GM23338 (cell line): ENCODE measurements at regions not wholly inside any gene's neighbourhood (a gene's known extent, or its start where the extent isn't known, plus 50 kb on each side); places are given as distances from the start of the nearest gene placed in this dataset.

ENCODE experiments used
- ATAC-seq: fragments of 200-7000 bp; cut with Tn5 transposase; 3 replicates; pipeline ENCODE4 v1.9.1; 2020
- DNase-seq: peaks from one replicate; pipeline ENCODE4 v3.0.0-alpha.2; 2015; ENCODE audit warnings: low spot score
- H2AFZ ChIP-seq: fragments of 200-600 bp; sonication (generic); 2 replicates; pipeline ENCODE4 v1.8.0; 2016; ENCODE audit warnings: antibody characterized with exemption, mild to moderate bottlenecking, moderate library complexity
- H3F3A ChIP-seq: fragments of 200-600 bp; sonication (generic); replicated peaks from 2 replicates; pipeline ENCODE4 v1.8.0; 2017; ENCODE audit warnings: antibody characterized with exemption, mixed run types, low read depth
- H3K27ac ChIP-seq: fragments of 200-600 bp; sonication (generic); 2 replicates; pipeline ENCODE4 v1.6.1; 2016; ENCODE audit warnings: low read depth
- H3K27me3 ChIP-seq: fragments of 200-600 bp; sonication (generic); 2 replicates; pipeline ENCODE4 v1.8.0; 2016; ENCODE audit warnings: mild to moderate bottlenecking, mixed run types, moderate library complexity; ENCODE audit not compliant: insufficient read depth
- H3K36me3 ChIP-seq: fragments of 200-600 bp; sonication (generic); 2 replicates; pipeline ENCODE4 v1.8.0; 2016; ENCODE audit warnings: mild to moderate bottlenecking; ENCODE audit not compliant: insufficient read depth
- H3K4me1 ChIP-seq: fragments of 200-600 bp; sonication (generic); 2 replicates; pipeline ENCODE4 v1.8.0; 2016; ENCODE audit warnings: mild to moderate bottlenecking, moderate library complexity; ENCODE audit not compliant: insufficient read depth
- H3K4me2 ChIP-seq: fragments of 200-600 bp; sonication (generic); 2 replicates; pipeline ENCODE4 v1.7.1; 2017; ENCODE audit warnings: mixed run types
- H3K4me3 ChIP-seq: fragments of 200-600 bp; sonication (generic); 2 replicates; pipeline ENCODE4 v1.6.1; 2016; ENCODE audit warnings: mixed run types
- H3K79me2 ChIP-seq: fragments of 200-600 bp; sonication (generic); replicated peaks from 2 replicates; pipeline ENCODE4 v1.8.0; 2017; ENCODE audit warnings: mild to moderate bottlenecking; ENCODE audit not compliant: insufficient read depth
- H3K9me2 ChIP-seq: fragments of 200-600 bp; sonication (generic); 2 replicates; pipeline ENCODE4 v1.8.0; 2017; ENCODE audit not compliant: insufficient read depth
- H4K20me1 ChIP-seq: fragments of 200-600 bp; sonication (generic); replicated peaks from 2 replicates; pipeline ENCODE4 v1.8.0; 2017; ENCODE audit warnings: mild to moderate bottlenecking; ENCODE audit not compliant: insufficient read depth
- H3K27ac Mint-ChIP-seq: 2 replicates; pipeline ENCODE4 v1.8.0; 2020; ENCODE audit warnings: inconsistent platforms, mild to moderate bottlenecking, moderate library complexity, mixed read lengths
- H3K27me3 Mint-ChIP-seq: 3 replicates; pipeline ENCODE4 v1.8.0; 2022; ENCODE audit warnings: low read depth, mild to moderate bottlenecking, moderate library complexity, mixed read lengths, inconsistent platforms; ENCODE audit not compliant: insufficient read depth, poor library complexity
- H3K36me3 Mint-ChIP-seq: 3 replicates; pipeline ENCODE4 v1.8.0; 2021; ENCODE audit warnings: low read depth, mild to moderate bottlenecking, inconsistent platforms, moderate library complexity, mixed read lengths
- H3K4me1 Mint-ChIP-seq: 3 replicates; pipeline ENCODE4 v1.8.0; 2020; ENCODE audit warnings: mild to moderate bottlenecking, inconsistent platforms, mixed read lengths
- H3K4me3 Mint-ChIP-seq: 3 replicates; pipeline ENCODE4 v1.8.0; 2021; ENCODE audit warnings: moderate library complexity, mild to moderate bottlenecking, inconsistent platforms, mixed read lengths
- H3K9me3 Mint-ChIP-seq: 3 replicates; pipeline ENCODE4 v1.8.0; 2020; ENCODE audit warnings: moderate library complexity, mild to moderate bottlenecking, inconsistent platforms, mixed read lengths
- CREB1 ChIP-seq: fragments of 250-450 bp; sonication (Bioruptor Pico); IDR thresholded peaks from 2 replicates; pipeline ENCODE4 v1.5.0; 2020; ENCODE audit warnings: low read depth, mild to moderate bottlenecking, moderate library complexity
- CTCF ChIP-seq, 2 experiments: fragments of 200-600 bp in 1 of 2; sonication (generic) in 1 of 2; conservative IDR thresholded peaks; 2 replicates each; pipeline versions ENCODE4 v1.5.1 to v1.6.1; 2016 to 2017; ENCODE audit warnings: antibody characterized with exemption in 2 of 2, low read depth in 2 of 2, mild to moderate bottlenecking in 2 of 2, moderate library complexity in 1 of 2
- ETS1 ChIP-seq: IDR thresholded peaks from 2 replicates; pipeline ENCODE4 v1.6.1; 2016; ENCODE audit warnings: antibody characterized with exemption
- EZH2 ChIP-seq: fragments of 200-600 bp; sonication (generic); IDR thresholded peaks from one replicate; pipeline ENCODE4 v1.8.0; 2017; ENCODE audit warnings: antibody characterized with exemption, mild to moderate bottlenecking, low read depth; ENCODE audit not compliant: unreplicated experiment
- EZH2phosphoT487 ChIP-seq: fragments of 200-600 bp; sonication (generic); IDR thresholded peaks from one replicate; pipeline ENCODE4 v1.8.1; 2018; ENCODE audit warnings: antibody characterized with exemption; ENCODE audit not compliant: unreplicated experiment
- JUNB ChIP-seq: IDR thresholded peaks from one replicate; pipeline ENCODE4 v1.6.1; 2016; ENCODE audit warnings: antibody characterized with exemption; ENCODE audit not compliant: unreplicated experiment
- NANOG ChIP-seq: IDR thresholded peaks from 2 replicates; pipeline ENCODE4 v1.6.1; 2016; ENCODE audit warnings: antibody characterized with exemption, borderline replicate concordance
- POLR2AphosphoS5 ChIP-seq: IDR thresholded peaks from 2 replicates; pipeline ENCODE4 v1.6.1; 2016; ENCODE audit warnings: antibody characterized with exemption, low read depth
- REST ChIP-seq: IDR thresholded peaks from one replicate; pipeline ENCODE4 v1.6.1; 2018; ENCODE audit warnings: antibody characterized with exemption; ENCODE audit not compliant: unreplicated experiment
- STAT1 ChIP-seq: IDR thresholded peaks from one replicate; pipeline ENCODE4 v1.6.1; 2016; ENCODE audit warnings: antibody characterized with exemption; ENCODE audit not compliant: unreplicated experiment
- ZNF114 ChIP-seq: fragments of 250-450 bp; sonication (Bioruptor Pico); IDR thresholded peaks from 2 replicates; pipeline ENCODE4 v1.5.0; 2020; ENCODE audit warnings: mild to moderate bottlenecking, moderate library complexity
- ZNF331 ChIP-seq: fragments of 250-450 bp; sonication (Bioruptor Pico); IDR thresholded peaks from 2 replicates; pipeline ENCODE4 v1.5.0; 2020; ENCODE audit warnings: low read depth, mild to moderate bottlenecking, moderate library complexity
- ZNF462 ChIP-seq: fragments of 250-450 bp; sonication (Bioruptor Pico); IDR thresholded peaks from 2 replicates; pipeline ENCODE4 v1.5.0; 2020; ENCODE audit warnings: mild to moderate bottlenecking, moderate library complexity

- H3K9me2 ChIP-seq: no peaks in the 10 kb centered on the region
- no peak overlapping the region for H3K4me2 ChIP-seq
- H3K27ac Mint-ChIP-seq: no peak overlapping the region
- no peaks in the 10 kb centered on the region for H3K9me3 Mint-ChIP-seq
- H3K4me3 Mint-ChIP-seq: no peak overlapping the region
- peaks cover 9% of the 10 kb centered on the region; the same call in 2 of the 3 replicates for H3K4me1 Mint-ChIP-seq
- no peaks in the 10 kb centered on the region for H3K27me3 ChIP-seq
- no peaks in the 10 kb centered on the region for H3K36me3 ChIP-seq
- no peaks in the 10 kb centered on the region for H3K4me1 ChIP-seq
- no peak for DNase-seq
- no peak for ATAC-seq
- H3F3A ChIP-seq: no peaks in the 10 kb centered on the region
- H3K36me3 Mint-ChIP-seq: no peaks in the 10 kb centered on the region
- H4K20me1 ChIP-seq: no peaks in the 10 kb centered on the region
- TF ChIP-seq JUNB (no peak), NANOG (no peak), REST (no peak), EZH2phosphoT487 (no peak), CREB1 (CRISPR knock-in tag) (no peak), ZNF114 (no peak), ZNF462 (no peak), STAT1 (no peak), ZNF331 (CRISPR knock-in tag) (no peak), ETS1 (no peak), EZH2 (no peak), POLR2AphosphoS5 (no peak), CTCF (conservative IDR thresholded peaks at IDR 0.05; ENCODE audit: low read depth in 2 of 2) (no peak)
- peaks cover 2% of the 10 kb centered on the region for H3K27me3 Mint-ChIP-seq
- no peaks in the 10 kb centered on the region for H3K79me2 ChIP-seq
- no peak overlapping the region for H3K4me3 ChIP-seq
- H3K27ac ChIP-seq: no peak overlapping the region
- H2AFZ ChIP-seq: no peak overlapping the region
These were observed 95.1 kb downstream of the OR5AK2 start for GRCh38 chr11:57083641-57084385.
